DOHH2 (cell line): ENCODE measurements at regions not wholly inside any gene's neighbourhood (a gene's known extent, or its start where the extent isn't known, plus 50 kb on each side); places are given as distances from the start of the nearest gene placed in this dataset.

ENCODE experiments used
- EZH2phosphoT487 ChIP-seq: fragments of 200-600 bp; sonication (generic); IDR thresholded peaks from 2 replicates; pipeline ENCODE4 v1.6.1; 2017; ENCODE audit warnings: borderline replicate concordance, mild to moderate bottlenecking, antibody characterized with exemption, low read length, moderate library complexity, mixed read lengths
- TF ChIP-seq, protein P1 (sequence below): fragments of 200-600 bp; sonication (generic); IDR thresholded peaks from one replicate; pipeline ENCODE4 v1.5.1; 2014; ENCODE audit warnings: antibody characterized with exemption, mild to moderate bottlenecking, low read depth, low read length; ENCODE audit not compliant: poor library complexity, severe bottlenecking

DNA sequence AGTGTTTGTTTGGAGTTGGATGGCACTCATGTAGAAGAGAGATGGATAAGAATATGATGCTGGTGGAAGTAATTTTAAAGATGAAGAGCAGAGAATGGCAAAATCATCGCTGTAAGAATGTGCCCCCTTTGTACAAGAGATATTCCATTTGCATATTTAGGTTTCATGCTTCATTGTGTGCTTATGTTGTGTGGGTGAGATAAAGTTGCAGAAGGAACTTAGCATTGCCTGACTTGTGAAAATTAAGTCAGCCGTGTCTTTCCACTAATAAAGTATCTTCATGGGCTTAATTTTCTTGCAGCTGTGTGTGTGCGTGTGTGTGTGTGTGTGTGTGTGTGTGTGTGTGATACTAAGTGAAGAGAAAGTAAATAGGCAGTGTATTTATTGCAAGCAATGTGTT, 381.9 kb downstream of the OTUD1 start:
- TF ChIP-seq, protein P1, sequence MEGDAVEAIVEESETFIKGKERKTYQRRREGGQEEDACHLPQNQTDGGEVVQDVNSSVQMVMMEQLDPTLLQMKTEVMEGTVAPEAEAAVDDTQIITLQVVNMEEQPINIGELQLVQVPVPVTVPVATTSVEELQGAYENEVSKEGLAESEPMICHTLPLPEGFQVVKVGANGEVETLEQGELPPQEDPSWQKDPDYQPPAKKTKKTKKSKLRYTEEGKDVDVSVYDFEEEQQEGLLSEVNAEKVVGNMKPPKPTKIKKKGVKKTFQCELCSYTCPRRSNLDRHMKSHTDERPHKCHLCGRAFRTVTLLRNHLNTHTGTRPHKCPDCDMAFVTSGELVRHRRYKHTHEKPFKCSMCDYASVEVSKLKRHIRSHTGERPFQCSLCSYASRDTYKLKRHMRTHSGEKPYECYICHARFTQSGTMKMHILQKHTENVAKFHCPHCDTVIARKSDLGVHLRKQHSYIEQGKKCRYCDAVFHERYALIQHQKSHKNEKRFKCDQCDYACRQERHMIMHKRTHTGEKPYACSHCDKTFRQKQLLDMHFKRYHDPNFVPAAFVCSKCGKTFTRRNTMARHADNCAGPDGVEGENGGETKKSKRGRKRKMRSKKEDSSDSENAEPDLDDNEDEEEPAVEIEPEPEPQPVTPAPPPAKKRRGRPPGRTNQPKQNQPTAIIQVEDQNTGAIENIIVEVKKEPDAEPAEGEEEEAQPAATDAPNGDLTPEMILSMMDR: no peak
- no peak for TF ChIP-seq EZH2phosphoT487
